ENCODE measurements at regions not wholly inside any gene's neighbourhood (a gene's known extent, or its start where the extent isn't known, plus 50 kb on each side); places are given as distances from the start of the nearest gene placed in this dataset.

GRCh38 chrX:928606-929005 is 283.8 kb downstream of the CRLF2 start:
- TF ChIP-seq CTCF (IDR thresholded peaks at IDR 0.05; ENCODE audit: insufficient read depth, low read depth, low read length) (no peak), EZH2 (IDR thresholded peaks at IDR 0.05; ENCODE audit: insufficient read depth, low read length) (no peak)
